Hepatocyte (in vitro differentiated cells): ENCODE measurements at regions not wholly inside any gene's neighbourhood (a gene's known extent, or its start where the extent isn't known, plus 50 kb on each side); places are given as distances from the start of the nearest gene placed in this dataset.

Experiments used
- CTCF ChIP-seq: fragments of 200-600 bp; sonication (generic); IDR thresholded peaks from 2 replicates; pipeline ENCODE4 v1.5.1; 2016; ENCODE audit warnings: antibody characterized with exemption, mild to moderate bottlenecking; ENCODE audit not compliant: poor library complexity
- EZH2phosphoT487 ChIP-seq: fragments of 200-600 bp; sonication (generic); IDR thresholded peaks from one replicate; pipeline ENCODE4 v1.6.1; 2018; ENCODE audit warnings: antibody characterized with exemption, mild to moderate bottlenecking, low read depth, moderate library complexity; ENCODE audit not compliant: unreplicated experiment, severe bottlenecking

GRCh38 chr6:160818934-160819333 lies 116.9 kb downstream of the PLG start:
- TF ChIP-seq CTCF: no peak
- TF ChIP-seq EZH2phosphoT487: no peak
